ENCODE measurements at regions not wholly inside any gene's neighbourhood (a gene's known extent, or its start where the extent isn't known, plus 50 kb on each side); places are given as distances from the start of the nearest gene placed in this dataset.

DNA sequence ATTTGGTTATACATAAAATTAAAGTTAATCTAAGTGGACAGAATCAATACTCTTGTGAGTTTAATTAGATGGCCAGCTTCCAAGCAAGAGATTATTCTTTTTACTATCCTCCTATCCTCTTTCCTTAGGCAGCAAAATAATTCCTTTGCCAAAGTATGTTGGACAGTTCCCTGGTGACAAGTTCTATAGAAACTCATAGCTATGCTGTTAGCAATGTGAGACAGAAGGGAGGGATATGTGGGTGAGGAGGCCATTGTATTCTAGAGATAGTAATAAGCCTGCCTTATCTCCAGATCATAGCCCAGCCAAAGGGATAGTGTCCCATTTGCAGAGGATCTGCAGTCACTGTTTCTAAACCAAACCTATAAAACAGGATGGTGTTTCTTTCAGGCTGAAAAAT is 181.6 kb upstream of the HDAC9 start:
- H3K9me3 Mint-ChIP-seq, result no peaks in the 10 kb centered on the region
- H3K27me3 Mint-ChIP-seq (ENCODE audit: low read depth), result no peaks in the 10 kb centered on the region
- H3K4me3 Mint-ChIP-seq, result no peak overlapping the region
- H3K4me1 Mint-ChIP-seq (ENCODE audit: low read depth), result no peaks in the 10 kb centered on the region
- no peak overlapping the region for H3K27ac Mint-ChIP-seq
- no peaks in the 10 kb centered on the region for H3K36me3 Mint-ChIP-seq (ENCODE audit: low read depth)

- H3K27ac Mint-ChIP-seq, result no peak overlapping the region
- no peaks in the 10 kb centered on the region for H3K27me3 Mint-ChIP-seq (ENCODE audit: low read depth)
- H3K4me3 Mint-ChIP-seq, result no peak overlapping the region
- H3K36me3 Mint-ChIP-seq (ENCODE audit: low read depth), result no peaks in the 10 kb centered on the region
- no peaks in the 10 kb centered on the region for H3K9me3 Mint-ChIP-seq
- no peaks in the 10 kb centered on the region for H3K4me1 Mint-ChIP-seq (ENCODE audit: low read depth)
Observed at GRCh38 chr7:18315241-18315640, 180.3 kb upstream of the HDAC9 start.

DNA sequence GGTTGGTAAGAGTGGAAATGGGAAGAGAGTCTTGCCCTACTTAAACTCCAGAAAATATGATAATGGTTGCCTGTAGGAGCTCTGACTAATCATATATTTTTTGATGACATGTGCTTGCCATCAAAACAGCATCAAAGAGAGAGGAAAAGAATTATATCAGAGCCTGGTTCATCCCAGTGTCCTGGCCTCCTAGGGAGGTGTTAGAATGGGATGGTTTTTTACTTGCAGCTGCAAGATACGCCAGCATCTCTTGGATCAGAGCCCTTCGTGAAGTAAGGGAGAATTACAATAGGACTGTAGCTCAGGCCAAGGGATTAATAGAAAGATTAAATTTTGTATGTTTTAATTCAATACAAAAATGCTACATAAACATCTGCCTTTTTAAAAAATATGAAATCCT is 177.6 kb upstream of the HDAC9 start:
- Mint-ChIP-seq H3K4me3 (no peak overlapping the region), H3K27me3 (ENCODE audit: low read depth) (no peaks in the 10 kb centered on the region), H3K36me3 (ENCODE audit: low read depth) (no peaks in the 10 kb centered on the region), H3K4me1 (ENCODE audit: low read depth) (no peaks in the 10 kb centered on the region), H3K27ac (no peak overlapping the region), H3K9me3 (no peaks in the 10 kb centered on the region)

GRCh38 chr7:18320422-18320821 is 175.1 kb upstream of the HDAC9 start:
- Mint-ChIP-seq H3K27me3 (ENCODE audit: low read depth) (no peaks in the 10 kb centered on the region), H3K36me3 (ENCODE audit: low read depth) (no peaks in the 10 kb centered on the region), H3K4me3 (no peak overlapping the region), H3K4me1 (ENCODE audit: low read depth) (no peaks in the 10 kb centered on the region), H3K9me3 (no peaks in the 10 kb centered on the region), H3K27ac (no peak overlapping the region)

DNA sequence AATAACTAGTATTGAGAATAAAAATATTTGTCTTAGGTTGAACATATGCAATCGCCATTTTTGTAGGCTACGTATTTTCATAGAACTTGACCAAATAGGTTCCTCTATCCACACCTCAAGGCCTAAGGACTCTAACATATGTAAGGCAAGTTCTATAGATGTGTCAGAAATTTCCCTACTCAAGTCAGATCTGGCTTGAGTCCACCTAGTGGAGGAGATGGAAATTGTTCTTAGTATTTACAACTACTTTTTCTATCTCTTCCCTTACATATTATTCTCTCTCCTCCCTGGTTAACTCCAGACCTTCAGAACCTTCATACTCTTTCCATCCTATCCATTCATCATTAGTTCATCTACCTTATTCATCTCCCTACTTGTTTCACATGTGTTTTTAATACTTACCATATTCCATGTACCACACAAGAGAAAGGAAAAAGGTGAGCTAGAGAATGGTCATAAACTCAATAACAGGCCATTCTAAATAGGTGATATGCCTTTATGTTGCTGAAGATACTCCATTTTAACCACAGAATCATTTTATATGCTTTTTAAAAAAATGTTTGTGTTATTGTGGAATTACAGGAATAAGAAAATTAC is 174.5 kb upstream of the HDAC9 start:
- no peaks in the 10 kb centered on the region for H3K36me3 Mint-ChIP-seq (ENCODE audit: low read depth)
- H3K4me3 Mint-ChIP-seq, result no peak overlapping the region
- H3K27ac Mint-ChIP-seq, result no peak overlapping the region
- no peaks in the 10 kb centered on the region for H3K4me1 Mint-ChIP-seq (ENCODE audit: low read depth)
- no peaks in the 10 kb centered on the region for H3K27me3 Mint-ChIP-seq (ENCODE audit: low read depth)
- H3K9me3 Mint-ChIP-seq, result no peaks in the 10 kb centered on the region

- no peak overlapping the region for H3K4me3 Mint-ChIP-seq
- H3K4me1 Mint-ChIP-seq (ENCODE audit: low read depth), result no peaks in the 10 kb centered on the region
- no peaks in the 10 kb centered on the region for H3K9me3 Mint-ChIP-seq
- H3K27ac Mint-ChIP-seq, result no peak overlapping the region
- H3K36me3 Mint-ChIP-seq (ENCODE audit: low read depth), result no peaks in the 10 kb centered on the region
- peaks cover 4% of the 10 kb centered on the region for H3K27me3 Mint-ChIP-seq (ENCODE audit: low read depth)
Observed at GRCh38 chr7:18330548-18330947, 165.0 kb upstream of the HDAC9 start.

DNA sequence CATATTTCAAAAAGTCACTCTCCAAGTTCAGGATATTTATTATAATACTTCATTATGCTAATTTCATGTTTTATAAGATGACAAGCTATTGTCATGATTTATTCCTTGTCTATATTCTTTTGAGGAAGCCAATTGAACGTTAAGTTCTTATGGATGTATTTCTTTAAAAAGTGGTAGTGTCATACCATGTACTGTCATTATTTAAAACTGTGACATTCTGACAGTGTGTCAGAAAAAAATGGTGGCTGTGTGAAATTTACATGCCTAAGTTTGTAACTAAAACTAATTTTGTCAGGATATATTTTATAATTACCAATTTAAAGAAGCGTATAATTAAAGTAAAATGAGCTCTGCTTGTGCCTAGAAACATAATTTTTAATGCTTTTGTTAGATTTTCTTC is 158.9 kb upstream of the HDAC9 start:
- Mint-ChIP-seq H3K4me3 (no peak overlapping the region), H3K9me3 (no peaks in the 10 kb centered on the region), H3K27ac (no peak overlapping the region), H3K4me1 (ENCODE audit: low read depth) (no peaks in the 10 kb centered on the region), H3K27me3 (ENCODE audit: low read depth) (peaks cover 14% of the 10 kb centered on the region), H3K36me3 (ENCODE audit: low read depth) (no peaks in the 10 kb centered on the region)

- Mint-ChIP-seq H3K27ac (no peak overlapping the region), H3K4me3 (no peak overlapping the region), H3K4me1 (ENCODE audit: low read depth) (no peaks in the 10 kb centered on the region), H3K36me3 (ENCODE audit: low read depth) (no peaks in the 10 kb centered on the region), H3K27me3 (ENCODE audit: low read depth) (peaks cover 14% of the 10 kb centered on the region), H3K9me3 (no peaks in the 10 kb centered on the region)
Observed at GRCh38 chr7:18337048-18337809, 158.3 kb upstream of the HDAC9 start.

DNA sequence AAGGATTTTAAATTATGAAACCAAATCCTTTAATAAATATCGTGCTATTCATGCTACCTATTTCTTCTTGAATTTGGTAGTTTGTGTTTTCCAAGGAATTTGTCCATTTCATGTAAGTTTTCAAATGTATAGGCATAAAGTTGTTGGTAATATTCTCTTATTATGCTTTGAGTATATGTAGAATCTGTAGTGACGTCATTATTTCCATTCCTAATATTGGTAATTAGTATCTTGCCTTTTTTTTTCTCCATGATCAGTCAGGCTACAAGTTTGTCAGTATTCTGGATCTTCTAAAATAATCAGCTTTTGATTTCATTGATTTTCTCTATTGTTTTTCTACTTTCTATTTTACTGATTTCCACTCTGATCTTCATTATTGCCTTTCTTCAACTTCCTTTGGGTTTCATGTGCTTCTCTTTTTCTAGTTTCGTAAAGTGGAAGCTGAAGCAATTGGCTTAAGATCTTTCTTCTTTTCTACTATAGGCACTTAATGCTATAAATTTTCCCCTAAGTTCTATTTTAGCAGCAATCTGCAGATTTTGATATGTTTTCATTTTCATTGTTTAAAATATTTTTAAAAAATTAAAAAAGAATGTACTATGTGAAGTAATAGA is 156.5 kb upstream of the HDAC9 start:
- Mint-ChIP-seq H3K4me3 (no peak overlapping the region), H3K27me3 (ENCODE audit: low read depth) (peaks cover 14% of the 10 kb centered on the region), H3K4me1 (ENCODE audit: low read depth) (no peaks in the 10 kb centered on the region), H3K9me3 (no peaks in the 10 kb centered on the region), H3K27ac (no peak overlapping the region), H3K36me3 (ENCODE audit: low read depth) (no peaks in the 10 kb centered on the region)

DNA sequence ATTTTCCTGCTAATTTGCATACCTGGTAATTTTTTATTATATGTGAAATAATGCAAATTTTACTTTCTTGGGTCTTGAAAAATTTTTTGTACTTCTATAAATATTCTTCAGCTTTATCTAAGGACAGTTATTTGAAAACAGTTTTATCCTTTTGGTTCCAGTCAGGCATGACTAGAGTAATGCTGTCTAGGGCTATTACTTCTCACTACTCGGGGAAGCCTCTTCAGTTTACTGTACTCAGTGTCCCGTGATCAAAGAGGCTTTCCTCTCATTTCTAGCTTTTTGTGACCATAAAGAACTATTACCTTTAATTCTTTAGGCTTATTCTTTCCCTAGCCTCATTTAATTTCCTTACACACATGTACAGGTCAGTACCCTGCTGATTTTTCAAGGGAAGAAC is 153.8 kb upstream of the HDAC9 start:
- no peak overlapping the region for H3K27ac Mint-ChIP-seq
- no peaks in the 10 kb centered on the region for H3K4me1 Mint-ChIP-seq (ENCODE audit: low read depth)
- peaks cover 15% of the 10 kb centered on the region for H3K27me3 Mint-ChIP-seq (ENCODE audit: low read depth)
- H3K9me3 Mint-ChIP-seq, result no peaks in the 10 kb centered on the region
- H3K36me3 Mint-ChIP-seq (ENCODE audit: low read depth), result no peaks in the 10 kb centered on the region
- H3K4me3 Mint-ChIP-seq, result no peak overlapping the region

GRCh38 chr7:18343047-18343446 is 152.5 kb upstream of the HDAC9 start:
- H3K27ac Mint-ChIP-seq, result no peak overlapping the region
- no peaks in the 10 kb centered on the region for H3K36me3 Mint-ChIP-seq (ENCODE audit: low read depth)
- H3K27me3 Mint-ChIP-seq (ENCODE audit: low read depth), result peaks cover 9% of the 10 kb centered on the region
- H3K4me3 Mint-ChIP-seq, result no peak overlapping the region
- no peaks in the 10 kb centered on the region for H3K9me3 Mint-ChIP-seq
- no peaks in the 10 kb centered on the region for H3K4me1 Mint-ChIP-seq (ENCODE audit: low read depth)

GRCh38 chr7:18344536-18344935 is 151.0 kb upstream of the HDAC9 start:
- H3K4me1 Mint-ChIP-seq (ENCODE audit: low read depth), result no peaks in the 10 kb centered on the region
- no peaks in the 10 kb centered on the region for H3K36me3 Mint-ChIP-seq (ENCODE audit: low read depth)
- H3K9me3 Mint-ChIP-seq, result no peaks in the 10 kb centered on the region
- H3K27me3 Mint-ChIP-seq (ENCODE audit: low read depth), result peaks cover 9% of the 10 kb centered on the region
- H3K4me3 Mint-ChIP-seq, result no peak overlapping the region
- no peak overlapping the region for H3K27ac Mint-ChIP-seq

DNA sequence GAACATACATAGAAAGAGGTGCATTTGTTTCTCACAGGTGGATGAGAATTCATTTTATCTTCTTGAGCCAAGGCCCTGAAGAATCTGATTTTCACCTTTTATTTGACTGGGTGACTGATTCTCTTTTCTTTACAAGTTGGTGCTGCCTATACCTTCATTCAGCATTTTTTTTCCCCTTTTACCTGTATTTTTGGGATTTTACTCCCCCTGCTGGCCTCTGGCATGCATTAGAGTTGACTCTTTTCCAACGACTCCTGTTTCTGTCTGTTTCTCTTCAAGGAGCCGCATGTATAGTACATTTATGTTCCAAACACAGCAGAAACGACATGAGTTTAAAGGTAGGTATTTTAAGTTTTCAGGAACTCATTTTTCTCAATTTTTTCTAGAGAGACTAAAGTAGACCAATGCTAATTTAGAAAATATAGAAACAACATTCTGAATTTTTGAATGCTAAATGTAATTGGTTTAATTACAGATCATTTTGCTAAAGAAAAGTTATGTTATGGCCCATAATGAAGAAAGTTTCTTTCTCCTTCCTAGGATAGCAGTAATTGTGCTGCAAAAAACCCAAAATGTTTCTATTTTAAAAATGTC is 149.8 kb upstream of the HDAC9 start:
- no peak overlapping the region for H3K27ac Mint-ChIP-seq
- H3K4me1 Mint-ChIP-seq (ENCODE audit: low read depth), result no peaks in the 10 kb centered on the region

GRCh38 chr7:18347170-18347569 is 148.4 kb upstream of the HDAC9 start:
- Mint-ChIP-seq H3K4me3 (no peak overlapping the region), H3K9me3 (no peaks in the 10 kb centered on the region), H3K27ac (no peak overlapping the region), H3K36me3 (ENCODE audit: low read depth) (no peaks in the 10 kb centered on the region), H3K4me1 (ENCODE audit: low read depth) (no peaks in the 10 kb centered on the region), H3K27me3 (ENCODE audit: low read depth) (peaks cover 5% of the 10 kb centered on the region)

More for the DNA sequence above, 149.8 kb upstream of the HDAC9 start:
- no peak overlapping the region for H3K4me3 Mint-ChIP-seq
- H3K9me3 Mint-ChIP-seq, result no peaks in the 10 kb centered on the region
- no peaks in the 10 kb centered on the region for H3K36me3 Mint-ChIP-seq (ENCODE audit: low read depth)
- peaks cover 5% of the 10 kb centered on the region for H3K27me3 Mint-ChIP-seq (ENCODE audit: low read depth)

DNA sequence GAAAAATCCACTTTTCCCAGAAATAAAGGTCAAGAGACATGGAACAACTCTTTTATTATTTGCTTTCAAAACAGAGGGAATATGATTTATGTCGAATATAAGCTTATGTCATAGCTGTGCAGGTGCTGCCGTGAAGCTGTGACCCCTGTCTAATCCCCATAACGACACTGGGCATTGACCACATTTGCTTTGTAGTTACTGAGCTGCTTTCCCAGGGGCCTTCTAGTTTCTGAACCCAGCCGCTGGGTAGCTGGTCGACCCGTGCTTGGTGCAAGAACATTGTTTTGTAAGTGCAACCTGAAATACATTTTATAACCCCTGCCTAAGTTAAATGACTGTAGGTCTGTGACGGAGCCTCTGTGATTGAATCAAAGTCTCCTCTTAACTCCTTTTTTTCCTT is 144.9 kb upstream of the HDAC9 start:
- H3K4me3 Mint-ChIP-seq, result no peak overlapping the region
- no peaks in the 10 kb centered on the region for H3K9me3 Mint-ChIP-seq
- H3K27ac Mint-ChIP-seq, result no peak overlapping the region
- peaks cover 5% of the 10 kb centered on the region for H3K27me3 Mint-ChIP-seq (ENCODE audit: low read depth)
- H3K4me1 Mint-ChIP-seq (ENCODE audit: low read depth), result no peaks in the 10 kb centered on the region
- H3K36me3 Mint-ChIP-seq (ENCODE audit: low read depth), result no peaks in the 10 kb centered on the region
